Prostate gland (tissue), 2 donors: ENCODE measurements at regions not wholly inside any gene's neighbourhood (a gene's known extent, or its start where the extent isn't known, plus 50 kb on each side); places are given as distances from the start of the nearest gene placed in this dataset.

ENCODE experiments used
- DNase-seq: peaks from one replicate; pipeline ENCODE4 v3.0.0-alpha.2; 2019; ENCODE audit warnings: low spot score
- H3K27ac ChIP-seq, 2 donors: fragments of 200-600 bp; sonication (generic); 2 replicates each; pipeline ENCODE4 v1.5.1; 2017 to 2019
- H3K27me3 ChIP-seq: fragments of 200-600 bp; sonication (generic); replicated peaks from 2 replicates; pipeline ENCODE4 v1.5.1; 2019; ENCODE audit not compliant: insufficient read depth
- H3K36me3 ChIP-seq, 2 donors: fragments of 200-600 bp; sonication (generic); 1 replicate in 1 of 2; 2 replicates in 1 of 2; pipeline versions ENCODE4 v1.5.1 to v1.8.1; 2017 to 2019
- H3K4me1 ChIP-seq: fragments of 200-600 bp; sonication (generic); replicated peaks from 2 replicates; pipeline ENCODE4 v1.5.1; 2019
- H3K4me3 ChIP-seq, 2 donors: fragments of 200-600 bp; sonication (generic); 2 replicates each; pipeline ENCODE4 v1.5.1; 2017 to 2019
- H3K9me3 ChIP-seq: fragments of 200-600 bp; sonication (generic); 2 replicates; pipeline ENCODE4 v1.5.1; 2017
- CTCF ChIP-seq, 4 experiments: fragments of 200-600 bp in 2 of 4; fragments of 450-650 bp in 2 of 4; sonication (generic) in 2 of 4; IDR thresholded peaks; 1 replicate in 3 of 4; 2 replicates in 1 of 4; pipeline ENCODE4 v1.5.1; 2016 to 2019; ENCODE audit warnings: antibody characterized with exemption in 4 of 4, mild to moderate bottlenecking in 2 of 4, moderate library complexity in 2 of 4
- POLR2A ChIP-seq: fragments of 450-650 bp; IDR thresholded peaks from one replicate; pipeline ENCODE4 v1.6.1; 2016; ENCODE audit warnings: antibody characterized with exemption, mild to moderate bottlenecking
- POLR2AphosphoS5 ChIP-seq: sonication (generic); formaldehyde crosslinking; IDR thresholded peaks from one replicate; pipeline ENCODE4 v1.6.1; 2017; ENCODE audit warnings: antibody characterized with exemption
- WGBS: methylation state at CpG from one replicate; pipeline ENCODE4 v1.1.5; 2018; 5-methylcytosine and 5-hydroxymethylcytosine counted together
- intact Hi-C: fragments of 100-400 bp; cut with DNase I; formaldehyde crosslinking; loops from one replicate; pipeline ENCODE4 v1.14.2; 2022

GRCh38 chr9:118091711-118092500 lies 387.7 kb downstream of the TLR4 start:
- Histone ChIP-seq H3K27ac (no peak overlapping the region), H3K36me3 (no peaks in the 10 kb centered on the region), H3K4me1 (no peaks in the 10 kb centered on the region), H3K4me3 (no peak overlapping the region), H3K27me3 (no peaks in the 10 kb centered on the region), H3K9me3 (no peaks in the 10 kb centered on the region)
- no peak for TF ChIP-seq POLR2AphosphoS5
- no peak for TF ChIP-seq CTCF (IDR thresholded peaks at IDR 0.05)
- TF ChIP-seq POLR2A, result no peak
- intact Hi-C loops, result loop anchor here (10.0 kb wide), 1 partner anchor 57 kb away; no protein-coding TSS in a partner anchor
- no peak for DNase-seq
- WGBS, result 55% methylated on average over 8 of the region's 8 CpGs

GRCh38 chr9:118094387-118094786 lies 390.2 kb downstream of the TLR4 start:
- no peaks in the 10 kb centered on the region for H3K4me1 ChIP-seq
- intact Hi-C loops, result loop anchor here (10.0 kb wide), 1 partner anchor 60 kb away; no protein-coding TSS in a partner anchor
- no peak for TF ChIP-seq POLR2AphosphoS5
- TF ChIP-seq CTCF (IDR thresholded peaks at IDR 0.05), result no peak
- TF ChIP-seq POLR2A, result no peak
- no peaks in the 10 kb centered on the region for H3K27me3 ChIP-seq
- no peaks in the 10 kb centered on the region for H3K9me3 ChIP-seq
- no peak overlapping the region for H3K4me3 ChIP-seq
- DNase-seq, result no peak
- H3K27ac ChIP-seq, result no peak overlapping the region
- 92% methylated on average over 4 of the region's 4 CpGs for WGBS
- H3K36me3 ChIP-seq, result no peaks in the 10 kb centered on the region

- TF ChIP-seq POLR2AphosphoS5 (no peak), CTCF (IDR thresholded peaks at IDR 0.05) (no peak), POLR2A (no peak)
- Histone ChIP-seq H3K9me3 (no peaks in the 10 kb centered on the region), H3K4me3 (no peak overlapping the region), H3K36me3 (no peaks in the 10 kb centered on the region), H3K27me3 (no peaks in the 10 kb centered on the region), H3K4me1 (no peaks in the 10 kb centered on the region), H3K27ac (no peak overlapping the region)
- 67% methylated on average over 3 of the region's 3 CpGs for WGBS
- intact Hi-C loops, result no loop called here
- no peak for DNase-seq
Measured at GRCh38 chr9:118100529-118101419, 396.6 kb downstream of the TLR4 start.

GRCh38 chr9:118104363-118104762 lies 400.2 kb downstream of the TLR4 start:
- H3K27ac ChIP-seq, result no peak overlapping the region
- no peak for DNase-seq
- intact Hi-C loops, result no loop called here
- H3K36me3 ChIP-seq, result no peaks in the 10 kb centered on the region
- no peak overlapping the region for H3K4me3 ChIP-seq
- H3K27me3 ChIP-seq, result no peaks in the 10 kb centered on the region
- no peaks in the 10 kb centered on the region for H3K4me1 ChIP-seq
- TF ChIP-seq POLR2AphosphoS5, result no peak
- TF ChIP-seq CTCF (IDR thresholded peaks at IDR 0.05), result no peak
- no peak for TF ChIP-seq POLR2A
- no peaks in the 10 kb centered on the region for H3K9me3 ChIP-seq
